Activated CD4-positive, alpha-beta T cell treated with anti-CD3 and anti-CD28 coated beads for 48 hours (primary cell): ENCODE measurements at regions not wholly inside any gene's neighbourhood (a gene's known extent, or its start where the extent isn't known, plus 50 kb on each side); places are given as distances from the start of the nearest gene placed in this dataset.

Experiments used
- DNase-seq: peaks from one replicate; pipeline ENCODE4 v3.0.0-alpha.2; 2020

DNA sequence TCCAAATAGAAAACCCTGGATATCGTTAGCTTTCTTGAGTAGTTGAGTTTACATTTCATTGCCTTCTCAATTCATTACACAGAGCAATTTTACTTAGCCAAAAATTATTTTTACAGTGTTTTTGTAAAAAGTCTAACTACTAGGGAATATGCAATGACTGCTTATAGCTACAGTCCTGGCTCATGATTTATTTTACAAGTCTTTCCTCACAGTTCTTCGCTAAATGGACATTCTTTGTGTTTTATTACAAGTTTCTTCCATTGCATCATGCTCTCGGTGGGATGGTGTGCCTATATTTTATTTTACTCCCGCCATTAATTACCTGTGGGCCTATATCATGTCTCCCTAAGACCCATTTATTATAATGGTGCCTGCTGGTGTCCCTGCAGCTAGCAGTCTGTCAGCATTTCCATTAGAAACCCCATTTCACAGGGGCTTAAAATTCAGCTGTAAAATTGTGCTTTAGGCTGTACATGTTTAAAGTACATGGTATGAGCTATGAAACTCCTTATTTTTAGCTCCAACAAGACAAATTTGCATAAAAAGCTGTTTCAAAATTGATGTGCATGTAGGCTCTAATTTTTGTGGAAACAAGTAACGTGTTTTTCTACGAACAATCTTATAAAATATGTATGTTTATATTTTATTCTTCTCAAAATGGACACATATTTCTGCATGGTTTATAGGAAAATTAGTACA is 227.4 kb downstream of the SLC7A11 start:
- no peak for DNase-seq

DNA sequence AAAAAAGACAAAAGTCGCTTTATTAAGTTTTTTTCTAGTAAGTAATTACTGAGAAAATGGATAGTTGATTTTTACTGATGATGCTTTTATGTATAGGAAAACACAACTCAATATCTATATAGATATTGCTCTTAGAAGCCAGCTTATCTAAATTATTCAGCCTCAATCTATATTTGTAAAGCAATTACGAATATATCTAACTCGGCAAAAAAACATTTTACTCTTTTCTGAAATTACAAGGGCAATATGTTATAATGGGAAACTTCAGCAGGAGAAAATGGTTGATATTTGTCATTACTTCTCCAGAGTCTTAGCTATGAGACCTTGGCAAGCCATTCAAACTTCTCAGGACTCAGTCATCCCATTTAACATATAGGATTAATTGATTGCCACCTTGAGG is 228.5 kb downstream of the SLC7A11 start:
- DNase-seq = no peak

DNA sequence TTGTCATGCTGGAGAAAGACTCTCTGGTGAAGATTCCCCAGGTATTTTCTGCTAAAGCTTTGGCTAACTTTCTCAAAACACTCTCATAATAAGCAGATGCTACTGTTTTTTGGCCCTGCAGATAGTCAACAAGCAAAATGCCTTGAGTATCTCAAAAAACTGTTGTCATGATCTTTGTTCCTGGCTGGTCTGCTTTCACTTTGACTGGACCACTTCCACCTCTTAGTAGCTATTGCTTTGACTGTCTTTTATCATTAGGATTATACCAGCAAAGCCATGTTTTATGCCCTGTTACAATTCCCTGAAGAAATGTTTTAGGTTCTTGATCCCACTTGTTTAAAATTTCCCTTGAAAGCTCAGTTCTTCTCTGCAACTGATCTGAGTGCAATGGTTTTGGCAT is 231.5 kb downstream of the SLC7A11 start:
- no peak for DNase-seq

DNA sequence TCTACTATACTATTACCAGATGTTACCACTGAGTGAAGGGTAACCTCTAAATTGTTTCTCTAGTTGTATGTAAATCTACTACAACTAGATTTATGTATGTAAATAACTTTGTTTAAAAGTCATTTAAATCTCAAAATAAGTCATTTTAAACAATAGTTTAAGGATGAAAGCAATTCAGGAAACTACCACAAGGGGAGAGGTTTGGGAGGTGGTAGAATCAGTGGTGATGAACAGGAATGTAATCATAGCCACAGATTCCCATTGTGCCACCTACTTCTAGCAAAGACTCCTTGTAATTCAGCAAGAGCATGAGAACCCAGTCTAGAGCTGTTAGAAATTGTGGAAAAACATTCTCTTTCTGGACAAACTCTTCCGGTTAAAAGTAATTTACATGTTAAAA is 234.6 kb downstream of the SLC7A11 start:
- DNase-seq = no peak

DNA sequence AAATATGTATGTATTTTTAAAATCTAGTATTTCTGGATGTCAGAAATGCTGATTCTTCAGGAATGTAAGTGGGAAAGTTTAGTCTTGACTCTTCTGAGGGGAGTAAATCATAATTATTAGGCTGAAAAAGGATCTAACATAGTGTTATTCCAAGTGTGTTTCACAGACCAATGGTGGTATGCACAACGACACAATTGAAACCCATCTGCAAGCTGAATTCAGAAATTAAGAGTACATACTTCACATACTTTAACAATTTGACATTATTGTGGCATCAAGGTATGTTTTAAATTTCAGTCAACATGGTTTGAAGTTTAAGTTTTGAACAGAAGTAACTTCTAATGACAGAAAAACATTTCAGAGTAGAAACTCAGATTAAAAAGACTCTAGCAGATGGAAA is 236.7 kb downstream of the SLC7A11 start:
- no peak for DNase-seq

DNA sequence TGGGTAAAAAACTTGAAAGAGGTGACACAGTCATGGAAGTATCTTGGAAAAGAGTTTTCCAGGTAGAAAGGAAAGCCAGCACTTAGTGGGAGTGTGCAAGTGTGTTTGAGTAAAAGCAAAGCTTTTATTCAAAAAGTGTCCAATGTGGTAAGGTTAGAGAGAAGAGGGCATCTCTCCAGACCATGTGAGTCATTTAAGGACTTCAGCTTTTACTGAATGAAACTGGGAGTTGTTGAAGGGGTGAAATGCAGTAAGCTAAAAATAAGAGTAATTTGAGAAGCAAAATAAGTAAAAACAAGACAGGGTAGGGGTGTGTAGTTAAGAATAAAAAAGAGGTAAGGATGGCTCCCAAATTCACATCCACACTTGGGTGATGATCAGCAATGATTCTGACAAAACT is 238.9 kb downstream of the SLC7A11 start:
- no peak for DNase-seq

DNA sequence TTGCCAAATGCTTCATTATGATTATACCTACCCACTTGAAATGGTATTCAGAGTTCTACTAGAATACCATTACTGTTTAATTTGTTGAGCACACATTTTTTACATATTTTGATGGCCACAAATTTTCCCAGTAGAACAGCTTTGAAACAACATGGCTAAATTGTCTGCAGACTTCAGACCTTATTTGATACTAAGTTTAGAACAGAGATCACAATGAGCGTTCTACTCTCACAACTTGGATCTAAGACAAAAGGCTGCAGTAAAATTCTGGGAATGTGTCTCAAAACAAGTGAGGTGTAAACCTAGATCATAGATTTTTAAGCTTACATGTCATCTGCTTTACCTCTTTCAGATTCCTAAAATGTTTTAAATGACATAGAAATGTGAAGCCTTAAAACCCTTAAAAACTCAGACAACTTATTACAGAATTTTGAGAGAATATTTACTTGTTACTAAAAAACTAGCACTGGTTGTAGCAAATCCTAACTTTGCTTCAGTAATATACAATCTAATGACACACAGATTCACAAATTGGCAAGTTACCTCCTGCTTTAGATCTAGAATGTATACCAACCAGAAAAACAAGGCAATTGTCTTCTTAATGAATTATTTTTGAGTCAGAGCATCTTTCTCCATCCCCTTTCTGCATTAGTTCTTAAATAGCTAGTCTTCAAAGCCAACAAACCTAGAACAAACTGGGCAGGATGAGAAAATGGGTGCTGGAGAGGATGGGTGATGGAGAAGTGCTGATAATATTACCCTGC is 243.3 kb downstream of the SLC7A11 start:
- no peak for DNase-seq

DNA sequence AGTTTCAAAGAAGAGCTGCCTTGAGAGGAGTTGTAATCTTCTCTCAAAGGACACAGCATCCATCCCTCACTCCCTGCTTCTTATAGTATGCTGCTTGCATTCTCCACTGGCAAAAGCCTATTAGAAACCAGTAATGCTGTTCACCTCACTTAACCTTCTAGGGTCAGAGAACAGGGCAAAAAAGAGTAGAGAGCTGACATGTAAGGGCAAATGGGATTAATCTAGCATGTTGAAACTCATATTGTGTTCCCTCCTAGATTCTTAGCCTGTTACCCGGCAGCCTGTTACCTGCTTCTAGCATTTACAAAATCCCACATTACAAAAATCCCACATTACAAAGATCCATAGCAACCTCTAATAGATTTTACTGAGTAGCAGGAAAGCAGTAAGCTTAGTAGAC is 244.7 kb downstream of the SLC7A11 start:
- no peak for DNase-seq

DNA sequence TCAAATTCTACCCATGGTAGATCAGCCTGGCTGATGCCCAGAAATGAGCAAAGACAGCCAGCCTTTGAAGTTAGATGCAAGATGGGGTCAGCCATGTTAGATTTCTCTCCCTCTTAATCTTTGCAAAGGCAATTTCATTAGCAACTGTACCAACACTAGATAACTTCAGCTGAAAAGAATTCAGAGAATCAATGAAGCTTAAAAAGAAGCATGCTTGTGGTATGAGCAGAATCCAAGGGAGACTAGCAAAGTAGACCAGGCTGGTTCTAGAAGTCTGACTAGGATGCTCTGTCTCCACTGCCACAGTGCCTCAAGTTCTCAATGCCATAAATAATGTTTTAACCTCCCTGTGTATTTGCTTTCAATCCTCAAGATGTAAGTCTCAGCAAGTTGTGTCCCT is 247.3 kb downstream of the SLC7A11 start:
- DNase-seq = no peak

DNA sequence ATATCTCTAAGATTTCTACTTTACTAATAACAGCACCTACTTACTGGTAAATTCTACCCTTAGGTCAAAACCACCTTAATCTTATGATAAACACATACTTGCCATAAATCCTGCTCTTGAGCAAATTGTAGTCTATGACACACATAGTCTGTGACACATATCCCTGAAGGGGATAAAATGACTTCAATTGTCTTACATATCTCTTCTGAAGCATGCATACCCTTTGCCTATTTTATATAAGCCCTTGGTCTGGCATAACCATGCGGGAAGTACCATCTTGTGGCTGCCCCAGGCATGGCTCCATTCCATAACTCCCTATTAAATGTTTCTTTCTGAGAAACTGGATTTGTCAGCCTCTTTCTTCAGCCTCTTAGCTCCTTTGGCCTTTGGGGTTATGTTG is 248.9 kb downstream of the SLC7A11 start:
- no peak for DNase-seq

DNA sequence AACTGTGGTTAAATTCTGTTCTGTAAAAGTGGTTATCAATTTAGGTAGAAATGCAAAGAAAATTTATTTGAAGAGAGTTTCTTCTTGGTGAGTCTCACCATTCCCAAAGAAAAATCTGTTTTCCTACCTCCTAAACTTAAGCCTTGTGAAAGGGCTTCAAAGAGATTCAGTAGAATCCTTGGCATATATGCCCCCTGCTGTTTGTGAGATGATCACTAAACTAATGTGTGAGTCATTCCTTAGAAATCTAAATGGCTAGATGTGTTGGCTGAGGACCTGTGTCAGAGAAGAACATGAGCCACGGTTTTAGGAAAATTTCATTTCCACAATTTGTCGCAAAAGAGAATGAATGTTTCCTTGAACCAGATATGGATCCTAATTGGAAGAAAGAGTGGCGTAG is 260.9 kb downstream of the SLC7A11 start:
- no peak for DNase-seq

DNA sequence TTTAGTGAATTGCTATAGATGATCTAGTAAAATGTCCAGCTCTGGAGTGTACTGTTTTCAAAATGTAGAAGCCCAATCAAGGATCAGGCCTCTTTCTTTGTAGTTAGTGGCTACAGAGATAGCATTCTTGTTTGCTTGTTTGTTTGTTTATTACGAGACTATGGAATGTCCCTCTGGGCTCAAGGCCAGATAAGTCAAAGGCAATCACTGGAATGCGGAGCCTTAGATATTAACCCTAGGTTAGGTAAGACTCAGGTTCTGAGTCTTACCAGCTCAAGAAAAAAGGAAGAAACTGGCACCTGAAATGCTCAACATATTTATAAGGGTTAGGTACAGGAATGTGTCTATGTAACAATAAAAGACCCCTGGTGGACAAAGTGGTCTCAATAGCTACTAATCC is 261.5 kb downstream of the SLC7A11 start:
- no peak for DNase-seq

DNA sequence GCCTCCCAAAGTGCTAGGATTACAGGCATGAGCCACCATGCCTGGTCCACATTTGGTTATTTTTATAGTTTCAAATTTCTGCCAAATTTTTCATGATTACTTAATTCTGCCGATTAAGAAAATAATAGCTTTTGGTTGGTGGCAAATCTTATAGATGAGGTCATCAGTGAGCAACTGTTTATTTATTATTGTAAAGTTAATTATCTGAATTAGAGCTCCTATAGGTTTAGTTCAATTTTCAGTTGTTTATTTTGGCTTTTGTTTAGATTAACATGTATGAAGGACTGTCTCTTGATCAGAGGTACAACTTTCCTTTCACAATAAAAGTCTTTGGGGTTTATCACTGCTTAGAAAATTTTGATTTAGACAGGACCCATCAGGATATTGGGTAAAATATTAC is 262.2 kb downstream of the SLC7A11 start:
- DNase-seq = no peak

DNA sequence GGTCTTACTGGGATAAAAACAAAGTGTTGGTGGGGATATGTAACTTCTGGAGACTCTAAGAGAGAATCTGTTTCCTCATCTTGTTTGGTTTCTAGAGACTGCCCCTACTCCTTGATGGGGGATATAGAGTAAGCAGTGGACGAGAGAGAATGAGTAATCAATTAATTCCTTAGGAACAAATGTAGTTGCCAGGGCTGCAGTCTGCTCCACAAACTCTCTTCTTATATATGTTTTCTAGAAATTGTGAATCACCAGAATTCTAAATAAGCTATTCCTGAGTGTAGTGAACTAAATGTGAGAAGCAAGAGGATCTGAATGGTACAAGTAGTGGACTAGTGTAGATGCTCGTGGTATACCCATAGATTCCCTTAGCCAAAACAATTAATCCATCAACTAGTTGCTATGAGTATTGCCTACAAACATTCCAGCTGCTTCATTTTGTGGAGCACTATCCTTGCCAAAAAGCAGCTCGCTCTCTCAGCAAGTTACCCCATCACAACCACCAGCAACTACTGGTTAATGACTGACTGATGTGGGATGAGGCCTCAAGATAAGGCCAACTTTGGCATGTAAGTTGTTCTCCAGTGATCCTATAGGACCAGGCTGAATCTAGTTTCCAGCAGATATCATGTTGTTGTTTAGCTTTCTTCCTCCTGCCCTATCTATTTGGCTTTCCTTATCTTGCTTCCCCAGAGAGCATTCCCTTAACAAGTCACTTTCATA is 273.0 kb downstream of the SLC7A11 start:
- DNase-seq = no peak

DNA sequence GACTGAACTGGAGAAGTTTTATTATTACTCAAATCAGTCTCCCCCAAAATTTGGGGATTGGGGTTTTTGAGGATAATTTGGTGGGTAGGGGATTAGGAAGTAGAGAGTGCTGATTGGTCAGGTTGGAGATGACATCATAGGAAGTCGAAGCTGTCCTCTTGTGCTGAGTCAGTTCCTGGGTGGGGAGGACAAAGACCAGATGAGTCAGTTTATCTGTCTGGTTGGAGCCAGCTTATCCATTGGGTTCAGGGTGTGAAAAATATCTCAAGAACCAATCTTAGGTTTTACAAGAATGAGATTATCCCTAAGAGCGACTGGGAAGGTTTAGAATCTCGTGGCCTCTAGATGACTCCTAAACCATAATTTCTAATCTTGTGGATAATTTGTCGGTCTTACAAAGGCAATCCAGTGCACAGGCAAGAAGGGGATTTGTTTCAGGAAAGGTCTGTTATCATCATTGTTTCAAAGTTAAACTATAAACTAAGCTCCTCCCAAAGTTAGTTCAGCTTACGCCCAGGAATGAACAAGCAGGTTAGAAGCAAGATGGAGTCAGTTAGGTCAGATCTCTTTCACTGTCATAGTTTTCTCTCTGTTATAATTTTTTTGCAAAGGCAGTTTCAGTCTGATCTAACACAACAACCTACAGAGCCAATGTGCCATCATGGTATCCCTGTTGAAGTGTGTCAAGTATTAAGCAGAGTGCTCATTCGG is 274.5 kb downstream of the SLC7A11 start:
- no peak for DNase-seq

DNA sequence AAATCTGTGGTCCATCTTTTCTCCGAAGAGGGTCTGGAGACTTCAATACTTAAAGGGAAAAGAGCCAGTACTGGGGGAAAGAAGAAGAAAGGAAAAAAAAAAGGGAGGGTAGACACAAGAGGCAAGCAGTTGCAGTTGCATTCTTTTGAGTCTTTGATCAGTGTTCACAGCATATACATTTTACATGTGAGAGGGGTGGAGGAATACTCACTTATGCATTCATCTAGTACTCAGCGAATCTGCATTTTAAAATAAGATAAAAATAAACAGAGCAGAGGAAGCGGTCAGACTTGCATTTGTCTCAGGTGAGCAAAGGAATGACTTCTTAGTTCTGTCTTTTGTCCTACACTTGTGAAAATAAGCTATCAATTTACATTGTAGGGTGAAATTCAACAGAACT is 275.6 kb downstream of the SLC7A11 start:
- DNase-seq = no peak

DNA sequence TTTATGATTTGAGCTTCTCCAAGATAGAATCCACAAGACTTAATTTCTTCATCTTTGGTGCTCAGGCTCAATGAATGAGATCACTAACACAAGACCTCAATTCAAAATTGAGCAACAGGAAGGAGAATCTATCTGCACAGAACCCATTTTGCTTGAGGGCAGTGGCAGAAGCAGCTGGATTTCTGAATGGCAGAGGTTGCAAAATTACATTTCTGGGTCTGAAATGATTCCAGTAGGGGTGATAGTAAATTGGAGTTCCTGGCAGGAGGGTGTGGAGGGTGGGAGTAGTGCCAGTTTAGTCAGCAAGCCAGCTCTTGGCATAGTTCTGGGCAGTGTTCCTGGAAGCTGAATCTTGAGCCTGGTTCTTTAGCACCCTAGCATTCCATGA is 281.1 kb downstream of the SLC7A11 start:
- DNase-seq = no peak

DNA sequence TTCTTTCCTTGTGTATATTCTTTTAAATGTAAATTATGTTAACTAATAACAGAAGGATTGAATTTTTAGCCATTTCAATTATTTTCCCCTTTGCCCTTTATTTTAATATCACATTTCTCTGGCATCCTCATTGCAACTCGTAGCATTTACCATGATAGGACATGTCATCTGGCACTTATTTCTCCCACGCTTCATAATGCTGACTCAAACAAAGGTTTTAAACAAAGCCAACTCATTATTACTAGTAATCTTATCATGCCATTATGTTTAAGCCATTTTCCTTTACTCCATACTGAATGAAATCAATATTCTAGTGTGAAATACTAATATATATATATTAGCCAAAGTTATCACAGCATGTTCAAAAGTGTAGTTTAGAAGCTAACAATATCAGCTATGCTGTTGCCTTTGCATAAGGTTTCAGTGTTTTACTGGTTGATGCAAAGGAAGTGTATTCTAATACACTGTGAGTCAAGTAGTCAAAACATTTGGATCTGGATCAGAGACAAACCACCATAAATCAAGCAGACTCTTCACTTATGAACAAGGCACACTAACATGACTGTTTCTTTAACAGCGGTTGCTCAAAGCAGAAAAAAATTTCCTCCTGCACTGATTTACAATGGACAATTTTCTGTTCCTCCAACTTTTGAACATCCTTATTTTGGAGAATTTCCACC is 281.6 kb downstream of the SLC7A11 start:
- DNase-seq = no peak

DNA sequence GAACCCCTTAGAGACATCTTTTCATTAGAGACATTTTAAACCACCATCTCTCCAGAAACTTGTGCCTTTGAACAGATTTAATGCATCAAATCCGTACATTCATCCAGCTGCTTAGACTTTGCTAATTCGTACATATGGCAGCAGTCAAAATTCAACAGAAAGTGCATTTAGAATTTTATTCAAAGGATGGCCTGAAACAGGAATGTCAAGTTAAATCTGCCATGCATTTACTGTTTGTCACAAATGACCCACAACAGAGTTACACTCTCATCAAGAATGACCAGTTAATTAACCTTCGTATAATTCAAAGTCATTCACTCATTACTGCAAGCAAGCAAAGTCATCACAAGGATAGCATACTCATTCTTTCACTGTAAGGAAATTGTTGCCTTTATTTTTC is 284.3 kb downstream of the SLC7A11 start:
- no peak for DNase-seq

DNA sequence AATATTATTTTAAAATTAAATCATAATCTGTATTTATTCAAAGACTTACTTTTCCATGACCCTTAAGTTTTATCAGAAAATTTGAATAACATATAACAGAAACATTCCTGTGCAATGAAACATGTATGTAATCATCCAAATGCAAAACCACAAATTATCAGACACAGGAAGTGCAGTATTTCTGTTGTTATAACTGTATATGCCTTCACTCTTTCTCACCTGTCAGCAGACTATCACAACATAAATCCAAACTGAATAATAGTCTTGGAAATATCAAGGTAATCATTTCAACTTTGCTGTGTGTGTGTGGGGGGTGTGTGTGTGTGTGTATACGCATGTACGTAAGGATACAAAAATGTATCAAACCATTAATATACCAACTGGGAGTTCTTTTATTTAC is 285.9 kb downstream of the SLC7A11 start:
- no peak for DNase-seq

DNA sequence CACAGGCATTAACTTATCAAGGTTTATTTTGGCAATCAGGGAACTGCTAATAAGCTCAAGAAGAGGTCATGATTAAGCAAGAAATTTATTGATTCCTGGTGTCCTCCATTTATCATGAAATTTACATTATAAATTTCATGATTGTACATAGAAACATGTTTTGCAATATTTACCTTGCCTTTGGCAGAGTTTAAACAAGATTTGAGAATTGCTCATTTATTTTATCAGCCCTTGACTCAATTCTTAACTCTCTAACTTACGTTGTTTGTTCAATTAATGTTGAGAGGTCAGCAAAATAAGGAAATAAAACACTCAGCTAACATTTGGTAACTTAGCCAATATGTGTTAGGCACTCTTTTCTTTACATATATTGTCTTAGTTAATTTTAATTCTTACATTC is 286.6 kb downstream of the SLC7A11 start:
- DNase-seq = no peak

DNA sequence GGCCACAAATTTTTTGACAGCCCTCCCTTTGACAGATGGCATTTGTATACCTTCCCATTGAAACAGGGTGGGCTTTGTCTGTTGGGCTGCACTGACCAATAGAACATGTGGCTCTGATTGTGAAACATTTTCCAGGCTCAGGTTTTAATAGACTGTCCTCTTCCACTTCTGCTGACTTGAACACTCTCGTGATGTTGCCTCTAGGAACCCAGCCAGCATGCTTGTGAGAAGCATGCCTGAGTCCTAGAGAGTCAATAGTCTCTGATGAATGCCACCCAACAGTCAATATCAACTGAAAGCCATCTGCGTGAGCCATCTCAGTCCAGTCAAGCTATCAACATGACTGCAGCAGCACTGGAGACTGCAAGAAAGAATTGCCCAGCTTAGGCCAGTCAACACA is 290.0 kb downstream of the SLC7A11 start:
- DNase-seq = no peak

DNA sequence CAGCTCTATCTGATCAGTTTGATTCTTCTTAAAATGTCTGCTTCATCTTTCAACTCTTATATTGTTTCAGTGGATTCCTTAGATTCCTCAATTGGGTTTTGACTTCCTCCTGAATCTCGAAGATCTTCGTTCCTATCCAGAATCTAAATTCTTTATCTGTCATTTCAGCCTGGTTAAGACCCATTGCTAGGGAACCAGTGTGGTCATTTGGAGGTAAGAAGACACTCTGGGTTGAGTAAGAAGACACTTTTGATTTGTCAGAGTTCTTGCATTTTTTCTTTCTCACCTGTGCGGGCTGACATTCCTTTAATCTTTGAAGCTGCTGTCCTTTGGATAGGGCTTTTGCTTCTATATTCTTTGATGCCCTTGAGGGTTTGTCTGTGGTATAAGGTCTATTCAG is 291.9 kb downstream of the SLC7A11 start:
- DNase-seq = no peak
